Endothelial cell of umbilical vein (primary cell): ENCODE measurements at regions not wholly inside any gene's neighbourhood (a gene's known extent, or its start where the extent isn't known, plus 50 kb on each side); places are given as distances from the start of the nearest gene placed in this dataset.

Experiments used
- BruUV-seq: library from RNA; stranded (reverse); fragments of 400-500 nt; replicated peaks from 2 replicates; lab custom pipeline; 2021; lab: Mats Ljungman, UMichigan
- CTCF ChIA-PET: fragments of 300-600, 350-600 bp; sonication (Branson Sonifier 250); formaldehyde crosslinking; loops from one replicate; lab custom pipeline; 2021; ENCODE audit warnings: antibody characterized with exemption, inconsistent platforms; lab: Charles Lee
- POLR2A ChIA-PET: fragments of 300-600, 350-600 bp; sonication (Branson Sonifier 250); formaldehyde crosslinking; loops from one replicate; lab custom pipeline; 2021; ENCODE audit warnings: antibody characterized with exemption, inconsistent platforms; lab: Charles Lee
- DNase-seq: peaks from one replicate; pipeline ENCODE4 v3.0.0-alpha.2; 2011; ENCODE audit warnings: low read depth, low spot score
- FAIRE-seq: peaks from 2 replicates; lab custom pipeline; 2011; peaks lifted over from hg19 to GRCh38; lab: Jason Lieb, UNC
- H2AFZ ChIP-seq: 2 replicates; pipeline ENCODE4 v1.6.0; 2012; ENCODE audit warnings: low read depth, low read length, control low read depth, inconsistent platforms
- H3K27ac ChIP-seq: 2 replicates; pipeline ENCODE4 v1.5.1; 2011; ENCODE audit warnings: low read depth, mild to moderate bottlenecking, control low read depth, low read length, moderate library complexity; ENCODE audit not compliant: insufficient read depth
- H3K27me3 ChIP-seq, 2 experiments: 2 replicates each; pipeline versions ENCODE4 v1.6.0 to v1.6.1; 2011; ENCODE audit warnings: low read length in 2 of 2, mixed read lengths in 1 of 2; ENCODE audit not compliant: control insufficient read depth in 2 of 2, insufficient read depth in 2 of 2
- H3K36me3 ChIP-seq, 2 experiments: 2 replicates in 1 of 2; 3 replicates in 1 of 2; pipeline ENCODE4 v1.5.1; 2011; ENCODE audit warnings: low read length in 2 of 2, mild to moderate bottlenecking in 1 of 2, moderate library complexity in 1 of 2; ENCODE audit not compliant: control insufficient read depth in 2 of 2, insufficient read depth in 2 of 2; ENCODE audit errors: extremely low read depth in 1 of 2
- H3K4me1 ChIP-seq: 3 replicates; pipeline ENCODE4 v1.5.1; 2011; ENCODE audit warnings: mild to moderate bottlenecking, low read length; ENCODE audit not compliant: control insufficient read depth, insufficient read depth; ENCODE audit errors: extremely low read depth
- H3K4me2 ChIP-seq: 2 replicates; pipeline ENCODE4 v1.6.1; 2011; ENCODE audit warnings: low read length, control low read depth, mixed read lengths; ENCODE audit not compliant: insufficient read depth
- H3K4me3 ChIP-seq, 3 experiments: fragments of 200-600 bp in 1 of 3; sonication (generic), shearing (Covaris generic) in 1 of 3; replicated peaks in 1 of 3; 2 replicates each; pipeline ENCODE4 v1.5.1; 2011 to 2016; ENCODE audit warnings: control low read depth in 3 of 3, low read length in 3 of 3, mild to moderate bottlenecking in 2 of 3, inconsistent platforms in 1 of 3, low read depth in 1 of 3, moderate library complexity in 1 of 3; ENCODE audit not compliant: insufficient read depth in 1 of 3
- H3K79me2 ChIP-seq: 2 replicates; pipeline ENCODE4 v1.6.0; 2012; ENCODE audit warnings: low read length, inconsistent platforms; ENCODE audit not compliant: control insufficient read depth, insufficient read depth
- H3K9ac ChIP-seq: replicated peaks from 2 replicates; pipeline ENCODE3; 2011; ENCODE audit warnings: low read length, control low read depth; ENCODE audit not compliant: insufficient read depth; ENCODE audit errors: extremely low read depth
- H3K9me1 ChIP-seq: replicated peaks from 3 replicates; pipeline ENCODE4 v1.6.0; 2011; ENCODE audit warnings: mild to moderate bottlenecking, low read length; ENCODE audit not compliant: control insufficient read depth, insufficient read depth; ENCODE audit errors: extremely low read depth
- H3K9me3 ChIP-seq: replicated peaks from 2 replicates; pipeline ENCODE4 v1.5.1; 2012; ENCODE audit warnings: low read length, inconsistent platforms; ENCODE audit not compliant: control insufficient read depth, insufficient read depth
- H4K20me1 ChIP-seq: replicated peaks from 2 replicates; pipeline ENCODE3; 2011; ENCODE audit warnings: mild to moderate bottlenecking, low read length; ENCODE audit not compliant: control insufficient read depth, insufficient read depth; ENCODE audit errors: extremely low read depth
- CTCF ChIP-seq, 2 donors: IDR thresholded peaks; 1 replicate in 1 of 2; 2 replicates in 1 of 2; pipeline ENCODE4 v1.5.1; 2011; ENCODE audit warnings: low read length in 2 of 2, mild to moderate bottlenecking in 2 of 2, moderate library complexity in 2 of 2, control low read depth in 1 of 2, inconsistent platforms in 1 of 2, low read depth in 1 of 2; ENCODE audit not compliant: insufficient read depth in 1 of 2; ENCODE audit errors: extremely low read depth in 1 of 2
- EZH2 ChIP-seq: IDR thresholded peaks from 2 replicates; pipeline ENCODE4 v1.6.1; 2012; ENCODE audit warnings: borderline replicate concordance, low read depth, mild to moderate bottlenecking, moderate library complexity, low read length, inconsistent platforms; ENCODE audit not compliant: severe bottlenecking
- GATA2 ChIP-seq: IDR thresholded peaks from 2 replicates; pipeline ENCODE4 v1.7.0; 2011; ENCODE audit warnings: low read depth, mild to moderate bottlenecking, moderate library complexity, mixed read lengths, low read length; ENCODE audit not compliant: insufficient read length, insufficient read depth
- MYC ChIP-seq: IDR thresholded peaks from one replicate; pipeline ENCODE4 v1.6.1; 2011; ENCODE audit warnings: mild to moderate bottlenecking, low read depth, low read length
- POLR2A ChIP-seq: IDR thresholded peaks from 2 replicates; pipeline ENCODE4 v1.6.1; 2012; ENCODE audit warnings: low read depth, mild to moderate bottlenecking, control low read depth, low read length
- dilution Hi-C: fragments of 300-500 bp; cut with MboI; formaldehyde crosslinking; loops from one replicate; pipeline ENCODE4 v1.15.0; 2019; ENCODE audit warnings: low sequenced_read_pairs; ENCODE audit not compliant: extremely low pct_ligation_motif_present
- intact Hi-C: fragments of 100-400 bp; cut with micrococcal nuclease; formaldehyde crosslinking; loops from one replicate; pipeline ENCODE4 v1.10.0; 2022
- TF ChIP-seq, protein P1 (sequence below): IDR thresholded peaks from 2 replicates; pipeline ENCODE4 v1.6.1; 2011; ENCODE audit not compliant: insufficient read depth, insufficient read length

- DNase-seq: no peak
- POLR2A ChIA-PET: no interaction called here
- TF ChIP-seq MYC (no peak), CTCF (IDR thresholded peaks at IDR 0.05; ENCODE audit: extremely low read depth in 1 of 2, insufficient read depth in 1 of 2, low read depth in 1 of 2, low read length in 2 of 2) (no peak), EZH2 (no peak), POLR2A (no peak), GATA2 (no peak)
- TF ChIP-seq, protein P1, sequence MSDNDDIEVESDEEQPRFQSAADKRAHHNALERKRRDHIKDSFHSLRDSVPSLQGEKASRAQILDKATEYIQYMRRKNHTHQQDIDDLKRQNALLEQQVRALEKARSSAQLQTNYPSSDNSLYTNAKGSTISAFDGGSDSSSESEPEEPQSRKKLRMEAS: no peak
- peaks cover 7% of the 10 kb centered on the region for H3K4me1 ChIP-seq
- FAIRE-seq: no peak
- H3K27me3 ChIP-seq: no peaks in the 10 kb centered on the region
- H2AFZ ChIP-seq: no peak overlapping the region
- H3K9me3 ChIP-seq: no peaks in the 10 kb centered on the region
- no TSS peak for BruUV-seq
- no peaks in the 10 kb centered on the region for H3K36me3 ChIP-seq
- H3K27ac ChIP-seq: no peak overlapping the region
- no peak overlapping the region for H3K4me3 ChIP-seq
- dilution Hi-C loops: no loop called here
- CTCF ChIA-PET: no interaction called here
- no peaks in the 10 kb centered on the region for H3K9me1 ChIP-seq
- H4K20me1 ChIP-seq: no peaks in the 10 kb centered on the region
- no peak overlapping the region for H3K4me2 ChIP-seq
- no peaks in the 10 kb centered on the region for H3K79me2 ChIP-seq
- intact Hi-C loops: no loop called here
- no peak overlapping the region for H3K9ac ChIP-seq
Observed at GRCh38 chr5:100273846-100274580, 261.2 kb upstream of the FAM174A start.
